ENCODE measurements at regions not wholly inside any gene's neighbourhood (a gene's known extent, or its start where the extent isn't known, plus 50 kb on each side); places are given as distances from the start of the nearest gene placed in this dataset.

DNA sequence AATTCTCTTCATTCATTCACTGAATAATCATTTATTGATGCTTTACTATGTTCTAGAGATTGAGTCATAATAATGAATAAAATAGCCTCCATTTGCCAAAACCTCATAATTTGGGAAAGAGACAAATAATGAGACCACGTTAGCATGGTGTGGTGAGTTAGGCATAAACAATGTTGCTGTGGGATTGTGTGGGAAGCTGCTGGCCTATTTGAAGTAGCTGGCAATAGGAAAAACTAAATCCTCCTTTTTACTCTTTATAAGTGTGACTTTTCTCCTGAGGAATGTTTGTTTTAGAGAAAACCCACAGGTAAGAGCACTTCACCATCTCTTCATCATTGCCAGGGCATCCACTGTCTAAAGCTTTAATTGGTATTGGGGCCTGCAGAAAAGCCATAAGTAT, 95.3 kb downstream of the AREG start:
- H3K4me1 ChIP-seq (ENCODE audit: control insufficient read depth in 3 of 3, insufficient read depth in 2 of 3, low read depth in 1 of 3, low read length in 2 of 3): peaks cover 2 to 52% (median 5%) of the 10 kb centered on the region in 3 donors
- H3K4me3 ChIP-seq (ENCODE audit: low read depth in 1 of 3, low read length in 3 of 3): no peak overlapping the region
- 59 to 71% (median 67%) methylated on average over 1 of the region's 1 CpG for WGBS, 3 donors
- H3K9me3 ChIP-seq (ENCODE audit: control insufficient read depth in 2 of 2, insufficient read depth in 1 of 2, low read depth in 1 of 2, low read length in 1 of 2): no peaks in the 10 kb centered on the region
- peak overlapping the region in 1 of 3 donors; percentile 78 for H3K27ac ChIP-seq (ENCODE audit: low read depth in 1 of 3, low read length in 2 of 3)
- H3K27me3 ChIP-seq (ENCODE audit: control insufficient read depth in 3 of 3, insufficient read depth in 3 of 3, low read length in 3 of 3): no peaks in the 10 kb centered on the region
- no peak for DNase-seq
- FAIRE-seq: no peak
- H3K36me3 ChIP-seq (ENCODE audit: control insufficient read depth in 3 of 3, insufficient read depth in 2 of 3, low read depth in 1 of 3, low read length in 3 of 3): no peaks in the 10 kb centered on the region

DNA sequence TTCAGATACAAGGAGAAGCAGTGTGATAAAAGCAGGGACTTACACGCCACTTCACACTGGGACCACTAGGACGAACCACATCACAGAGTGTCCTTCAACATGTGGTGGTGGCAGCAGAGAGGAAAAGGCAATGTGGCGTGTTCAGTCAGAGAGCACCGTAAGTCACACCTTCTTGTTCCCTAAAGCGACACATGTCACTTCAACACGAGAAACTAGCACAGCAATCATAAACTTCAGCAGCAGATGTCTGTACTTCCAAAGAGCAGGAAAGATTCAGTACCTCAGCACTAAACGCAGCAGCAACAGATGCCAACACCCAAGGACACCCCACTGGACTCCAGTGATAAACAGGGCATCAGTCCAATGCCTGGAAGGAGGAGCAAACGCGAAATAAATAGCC, 96.7 kb downstream of the AREG start:
- Histone ChIP-seq H3K4me3 (ENCODE audit: low read depth in 1 of 3, low read length in 3 of 3) (no peak overlapping the region), H3K36me3 (ENCODE audit: control insufficient read depth in 3 of 3, insufficient read depth in 2 of 3, low read depth in 1 of 3, low read length in 3 of 3) (no peaks in the 10 kb centered on the region), H3K27ac (ENCODE audit: low read depth in 1 of 3, low read length in 2 of 3) (peak overlapping the region; percentile 6 to 62 (median 43)), H3K4me1 (ENCODE audit: control insufficient read depth in 3 of 3, insufficient read depth in 2 of 3, low read depth in 1 of 3, low read length in 2 of 3) (peaks cover 2 to 51% (median 5%) of the 10 kb centered on the region in 3 donors), H3K9me3 (ENCODE audit: control insufficient read depth in 2 of 2, insufficient read depth in 1 of 2, low read depth in 1 of 2, low read length in 1 of 2) (no peaks in the 10 kb centered on the region), H3K27me3 (ENCODE audit: control insufficient read depth in 3 of 3, insufficient read depth in 3 of 3, low read length in 3 of 3) (no peaks in the 10 kb centered on the region)
- DNase-seq (peak; percentile 55 to 81), FAIRE-seq (no peak)
- 20 to 56% (median 32%) methylated on average over 9 of the region's 9 CpGs for WGBS, 3 donors

DNA sequence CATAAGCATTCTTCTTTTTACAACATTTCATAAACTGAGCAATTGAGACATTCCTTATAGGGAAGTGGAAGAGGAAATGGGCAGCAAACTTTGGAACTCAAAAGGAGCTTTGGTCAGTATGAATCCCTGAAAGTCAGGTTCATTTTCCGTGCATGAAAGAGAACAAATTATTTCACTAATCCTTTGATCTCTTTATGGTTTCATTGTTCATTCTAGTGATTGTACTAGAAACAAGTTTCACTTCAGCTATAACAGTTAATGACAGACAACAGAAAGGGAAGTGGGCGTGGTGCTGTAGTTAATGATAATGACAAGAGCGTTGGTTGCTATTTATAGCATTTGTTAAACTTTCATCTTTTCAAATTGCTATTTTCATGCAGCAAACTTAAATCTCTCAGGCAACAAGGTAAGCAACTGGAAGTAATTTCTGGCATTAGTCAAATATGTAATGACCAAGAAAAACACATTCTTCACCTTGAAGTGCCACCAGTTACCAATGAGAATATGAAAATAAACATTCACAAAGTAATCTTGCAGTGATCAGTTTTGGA, 98.4 kb downstream of the AREG start:
- WGBS, 3 donors: 3 to 23% (median 9%) methylated on average over 3 of the region's 3 CpGs
- Histone ChIP-seq H3K4me1 (ENCODE audit: control insufficient read depth in 3 of 3, insufficient read depth in 2 of 3, low read depth in 1 of 3, low read length in 2 of 3) (peaks cover 2 to 51% (median 5%) of the 10 kb centered on the region in 3 donors), H3K27me3 (ENCODE audit: control insufficient read depth in 3 of 3, insufficient read depth in 3 of 3, low read length in 3 of 3) (no peaks in the 10 kb centered on the region), H3K36me3 (ENCODE audit: control insufficient read depth in 3 of 3, insufficient read depth in 2 of 3, low read depth in 1 of 3, low read length in 3 of 3) (no peaks in the 10 kb centered on the region), H3K9me3 (ENCODE audit: control insufficient read depth in 2 of 2, insufficient read depth in 1 of 2, low read depth in 1 of 2, low read length in 1 of 2) (no peaks in the 10 kb centered on the region), H3K27ac (ENCODE audit: low read depth in 1 of 3, low read length in 2 of 3) (peak overlapping the region in 2 of 3 donors; percentile 32 to 47), H3K4me3 (ENCODE audit: low read depth in 1 of 3, low read length in 3 of 3) (no peak overlapping the region)
- FAIRE-seq (no peak), DNase-seq (peak; percentile 81 to 83)

DNA sequence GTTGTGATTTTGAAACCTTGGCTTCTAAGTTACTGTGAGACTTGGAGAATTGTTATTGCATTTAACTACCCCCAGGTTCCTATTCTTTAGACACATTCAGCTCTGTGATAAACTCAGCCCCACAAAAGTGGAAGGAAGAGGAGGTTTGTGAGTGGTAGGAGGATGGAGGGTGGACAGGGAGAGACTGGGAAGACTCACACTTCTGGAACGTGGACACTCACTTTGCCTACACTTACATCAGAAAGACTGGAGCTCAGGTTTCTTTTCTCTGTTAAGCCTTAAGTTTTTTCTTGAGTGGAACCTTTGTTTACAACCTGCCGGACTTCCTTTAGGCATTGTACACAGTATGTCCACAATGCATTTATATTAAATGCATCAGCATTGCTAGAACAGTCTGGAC, 99.0 kb downstream of the AREG start:
- peak in 1 of 2 donors; percentile 18 for DNase-seq
- no peak for FAIRE-seq
- no peaks in the 10 kb centered on the region for H3K27me3 ChIP-seq (ENCODE audit: control insufficient read depth in 3 of 3, insufficient read depth in 3 of 3, low read length in 3 of 3)
- no peak overlapping the region for H3K4me3 ChIP-seq (ENCODE audit: low read depth in 1 of 3, low read length in 3 of 3)
- H3K36me3 ChIP-seq (ENCODE audit: control insufficient read depth in 3 of 3, insufficient read depth in 2 of 3, low read depth in 1 of 3, low read length in 3 of 3): no peaks in the 10 kb centered on the region
- H3K27ac ChIP-seq (ENCODE audit: low read depth in 1 of 3, low read length in 2 of 3): peak overlapping the region in 2 of 3 donors; percentile 24 to 47
- peaks cover 2 to 45% (median 5%) of the 10 kb centered on the region in 3 donors for H3K4me1 ChIP-seq (ENCODE audit: control insufficient read depth in 3 of 3, insufficient read depth in 2 of 3, low read depth in 1 of 3, low read length in 2 of 3)
- WGBS, 3 donors: 48 to 61% (median 55%) methylated on average over 2 of the region's 2 CpGs
- H3K9me3 ChIP-seq (ENCODE audit: control insufficient read depth in 2 of 2, insufficient read depth in 1 of 2, low read depth in 1 of 2, low read length in 1 of 2): no peaks in the 10 kb centered on the region

DNA sequence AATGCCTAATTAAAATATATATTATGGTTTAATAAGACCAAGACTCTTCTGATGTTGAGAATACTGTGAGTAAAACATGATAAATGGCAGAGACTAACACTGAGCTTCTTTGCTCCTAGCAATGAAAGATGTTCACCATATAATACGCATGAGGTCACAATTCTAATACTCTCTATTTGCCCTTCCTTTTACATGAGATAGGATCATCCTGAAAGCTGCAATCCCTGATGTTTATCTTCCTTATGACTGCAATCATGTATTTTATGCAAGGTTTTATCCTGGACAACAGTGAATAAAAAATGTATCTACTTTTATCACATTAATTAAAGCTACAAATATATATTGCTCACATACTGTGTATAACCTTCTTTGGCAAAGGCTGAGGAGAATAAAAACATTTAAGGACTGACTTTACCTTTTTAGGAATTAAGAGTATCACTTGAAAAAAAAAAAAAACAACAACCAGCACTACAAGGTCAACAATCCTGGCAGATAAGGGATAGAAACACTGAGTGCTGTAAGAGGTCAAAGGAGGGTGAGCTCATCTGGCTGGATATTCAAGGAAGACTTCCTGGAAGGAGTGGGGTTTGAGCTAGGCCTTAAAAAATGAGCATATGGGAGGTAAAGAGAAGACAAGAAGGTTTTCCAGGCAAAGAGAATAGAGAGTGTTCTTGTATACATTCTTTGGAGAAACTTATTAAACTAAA, 99.9 kb downstream of the AREG start:
- DNase-seq (peak; percentile 47 to 76), FAIRE-seq (no peak)
- peaks cover 2 to 39% (median 5%) of the 10 kb centered on the region in 3 donors for H3K4me1 ChIP-seq (ENCODE audit: control insufficient read depth in 3 of 3, insufficient read depth in 2 of 3, low read depth in 1 of 3, low read length in 2 of 3)

DNA sequence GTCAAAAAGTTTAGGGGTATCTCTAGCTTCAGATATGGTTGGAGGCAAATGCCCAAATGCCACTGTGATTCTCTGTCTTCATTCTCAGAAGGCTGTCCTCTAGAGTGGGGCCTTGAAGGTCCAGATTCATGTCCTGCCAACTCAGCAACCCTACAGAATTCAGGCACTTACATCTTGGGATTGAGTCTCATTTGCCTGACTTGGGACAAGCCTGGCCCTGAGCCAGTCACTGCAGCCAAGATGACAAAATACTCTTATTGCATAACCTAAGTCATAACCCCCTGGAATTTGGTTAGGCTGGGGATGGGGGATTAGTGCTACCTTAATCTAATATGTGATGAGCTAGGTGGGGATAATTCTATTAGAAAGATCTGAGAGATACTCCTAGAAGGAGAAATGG, 100.5 kb downstream of the AREG start:
- Histone ChIP-seq H3K4me3 (ENCODE audit: low read depth in 1 of 3, low read length in 3 of 3) (no peak overlapping the region), H3K4me1 (ENCODE audit: control insufficient read depth in 3 of 3, insufficient read depth in 2 of 3, low read depth in 1 of 3, low read length in 2 of 3) (peaks cover 2 to 35% (median 5%) of the 10 kb centered on the region in 3 donors), H3K9me3 (ENCODE audit: control insufficient read depth in 2 of 2, insufficient read depth in 1 of 2, low read depth in 1 of 2, low read length in 1 of 2) (no peaks in the 10 kb centered on the region), H3K36me3 (ENCODE audit: control insufficient read depth in 3 of 3, insufficient read depth in 2 of 3, low read depth in 1 of 3, low read length in 3 of 3) (no peaks in the 10 kb centered on the region), H3K27me3 (ENCODE audit: control insufficient read depth in 3 of 3, insufficient read depth in 3 of 3, low read length in 3 of 3) (no peaks in the 10 kb centered on the region), H3K27ac (ENCODE audit: low read depth in 1 of 3, low read length in 2 of 3) (peak overlapping the region in 2 of 3 donors; percentile 7 to 41)
- DNase-seq (peak in 1 of 2 donors; percentile 28), FAIRE-seq (no peak)

More for the DNA sequence above, 99.9 kb downstream of the AREG start:
- Histone ChIP-seq H3K9me3 (ENCODE audit: control insufficient read depth in 2 of 2, insufficient read depth in 1 of 2, low read depth in 1 of 2, low read length in 1 of 2) (no peaks in the 10 kb centered on the region), H3K4me3 (ENCODE audit: low read depth in 1 of 3, low read length in 3 of 3) (no peak overlapping the region), H3K36me3 (ENCODE audit: control insufficient read depth in 3 of 3, insufficient read depth in 2 of 3, low read depth in 1 of 3, low read length in 3 of 3) (no peaks in the 10 kb centered on the region), H3K27ac (ENCODE audit: low read depth in 1 of 3, low read length in 2 of 3) (peak overlapping the region in 2 of 3 donors; percentile 8 to 47), H3K27me3 (ENCODE audit: control insufficient read depth in 3 of 3, insufficient read depth in 3 of 3, low read length in 3 of 3) (no peaks in the 10 kb centered on the region)
- 71 to 96% (median 90%) methylated on average over 1 of the region's 1 CpG for WGBS, 3 donors

GRCh38 chr4:74546057-74546456, 101.1 kb downstream of the AREG start:
- no peaks in the 10 kb centered on the region for H3K36me3 ChIP-seq (ENCODE audit: control insufficient read depth in 3 of 3, insufficient read depth in 2 of 3, low read depth in 1 of 3, low read length in 3 of 3)
- DNase-seq: no peak
- H3K4me1 ChIP-seq (ENCODE audit: control insufficient read depth in 3 of 3, insufficient read depth in 2 of 3, low read depth in 1 of 3, low read length in 2 of 3): peaks cover 2 to 32% (median 5%) of the 10 kb centered on the region in 3 donors
- H3K4me3 ChIP-seq (ENCODE audit: low read depth in 1 of 3, low read length in 3 of 3): no peak overlapping the region
- H3K27ac ChIP-seq (ENCODE audit: low read depth in 1 of 3, low read length in 2 of 3): no peak overlapping the region
- H3K9me3 ChIP-seq (ENCODE audit: control insufficient read depth in 2 of 2, insufficient read depth in 1 of 2, low read depth in 1 of 2, low read length in 1 of 2): no peaks in the 10 kb centered on the region
- H3K27me3 ChIP-seq (ENCODE audit: control insufficient read depth in 3 of 3, insufficient read depth in 3 of 3, low read length in 3 of 3): no peaks in the 10 kb centered on the region
- FAIRE-seq: no peak
- WGBS, 3 donors: 88 to 98% (median 90%) methylated on average over 2 of the region's 2 CpGs

DNA sequence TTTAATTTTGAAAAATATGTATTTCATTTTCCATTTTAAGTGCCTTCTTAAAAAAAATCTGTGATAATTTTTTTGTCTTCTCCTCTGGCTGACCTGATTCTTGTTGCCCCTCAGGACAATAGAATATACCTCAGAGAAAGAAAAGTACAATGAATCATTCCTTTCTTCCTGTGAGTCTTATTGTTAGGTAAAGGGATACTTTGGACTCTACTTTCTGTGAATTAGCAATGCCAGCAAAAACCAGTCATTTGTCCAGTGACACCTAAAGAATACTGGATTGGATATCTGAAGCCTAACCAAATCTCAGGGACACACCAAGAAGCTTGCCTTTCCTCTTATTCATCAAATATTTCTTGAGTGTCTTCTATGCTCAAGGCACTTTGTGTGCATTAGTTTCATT, 102.1 kb downstream of the AREG start:
- Histone ChIP-seq H3K36me3 (ENCODE audit: control insufficient read depth in 3 of 3, insufficient read depth in 2 of 3, low read depth in 1 of 3, low read length in 3 of 3) (no peaks in the 10 kb centered on the region), H3K4me3 (ENCODE audit: low read depth in 1 of 3, low read length in 3 of 3) (no peak overlapping the region), H3K4me1 (ENCODE audit: control insufficient read depth in 3 of 3, insufficient read depth in 2 of 3, low read depth in 1 of 3, low read length in 2 of 3) (peaks cover 0 to 22% (median 5%) of the 10 kb centered on the region in 3 donors), H3K27me3 (ENCODE audit: control insufficient read depth in 3 of 3, insufficient read depth in 3 of 3, low read length in 3 of 3) (no peaks in the 10 kb centered on the region), H3K27ac (ENCODE audit: low read depth in 1 of 3, low read length in 2 of 3) (no peak overlapping the region), H3K9me3 (ENCODE audit: control insufficient read depth in 2 of 2, insufficient read depth in 1 of 2, low read depth in 1 of 2, low read length in 1 of 2) (no peaks in the 10 kb centered on the region)
- peak; percentile 41 to 46 for DNase-seq
- FAIRE-seq: peak; percentile 59
